ENCODE measurements at regions not wholly inside any gene's neighbourhood (a gene's known extent, or its start where the extent isn't known, plus 50 kb on each side); places are given as distances from the start of the nearest gene placed in this dataset.
A peak's percentile ranks its signal among the peaks of the same experiment; 100 is the strongest.

GRCh38 chr5:125538469-125538868 lies 792.0 kb upstream of the ZNF608 start:
- H3K27ac Mint-ChIP-seq (ENCODE audit: unreplicated experiment), result no peak overlapping the region

GRCh38 chr5:125541085-125541484 lies 794.6 kb upstream of the ZNF608 start:
- Mint-ChIP-seq H3K36me3 (ENCODE audit: unreplicated experiment) (peaks cover 8% of the 10 kb centered on the region), H3K9me3 (ENCODE audit: unreplicated experiment) (peaks cover 2% of the 10 kb centered on the region), H3K27ac (ENCODE audit: unreplicated experiment) (no peak overlapping the region), H3K4me3 (ENCODE audit: unreplicated experiment) (no peak overlapping the region), H3K27me3 (ENCODE audit: unreplicated experiment) (no peaks in the 10 kb centered on the region), H3K4me1 (ENCODE audit: low read depth, unreplicated experiment) (no peaks in the 10 kb centered on the region)
- no peak for DNase-seq
- TF ChIP-seq CTCF (IDR thresholded peaks at IDR 0.05; ENCODE audit: partially characterized antibody, unreplicated experiment), result no peak

More at GRCh38 chr5:125538469-125538868, 792.0 kb upstream of the ZNF608 start:
- no peak for TF ChIP-seq CTCF (IDR thresholded peaks at IDR 0.05; ENCODE audit: partially characterized antibody, unreplicated experiment)
- Mint-ChIP-seq H3K36me3 (ENCODE audit: unreplicated experiment) (peaks cover 8% of the 10 kb centered on the region), H3K4me1 (ENCODE audit: low read depth, unreplicated experiment) (no peaks in the 10 kb centered on the region), H3K4me3 (ENCODE audit: unreplicated experiment) (no peak overlapping the region), H3K27me3 (ENCODE audit: unreplicated experiment) (no peaks in the 10 kb centered on the region), H3K9me3 (ENCODE audit: unreplicated experiment) (peaks cover 2% of the 10 kb centered on the region)
- DNase-seq, result no peak

DNA sequence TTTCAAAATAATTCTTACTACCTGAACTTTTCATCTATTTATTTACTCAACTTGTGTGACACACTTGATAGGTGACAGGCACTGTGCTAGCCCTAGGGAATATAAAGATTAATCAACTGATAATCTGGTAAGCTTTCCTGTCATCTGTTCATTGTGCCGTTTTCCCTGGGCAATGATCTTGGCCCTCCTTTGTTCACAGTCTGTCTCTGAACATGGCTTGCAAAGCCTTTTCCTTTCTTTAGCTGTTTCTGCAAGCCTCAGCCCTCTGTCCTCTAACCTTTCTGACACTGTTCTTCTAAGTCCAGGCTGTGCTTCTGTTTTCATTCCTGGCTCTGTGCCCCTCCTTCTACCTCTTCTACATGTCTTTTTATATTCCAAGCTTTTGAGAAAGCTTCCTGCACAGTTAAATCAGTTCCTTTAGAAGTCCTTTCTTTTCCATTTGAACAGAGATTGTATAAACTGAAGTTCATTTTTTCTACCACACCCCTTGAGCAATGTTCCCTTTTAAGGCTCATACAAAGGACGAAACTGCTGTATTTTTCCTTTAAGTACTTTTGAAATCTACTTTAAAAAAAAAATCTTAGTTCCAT lies 803.0 kb upstream of the ZNF608 start:
- Mint-ChIP-seq H3K27me3 (ENCODE audit: unreplicated experiment) (peaks cover 3% of the 10 kb centered on the region), H3K9me3 (ENCODE audit: unreplicated experiment) (peaks cover 4% of the 10 kb centered on the region), H3K4me1 (ENCODE audit: low read depth, unreplicated experiment) (peaks cover 39% of the 10 kb centered on the region), H3K36me3 (ENCODE audit: unreplicated experiment) (no peaks in the 10 kb centered on the region), H3K4me3 (ENCODE audit: unreplicated experiment) (peak overlapping the region; percentile 69), H3K27ac (ENCODE audit: unreplicated experiment) (peak overlapping the region; percentile 96)
- no peak for DNase-seq
- no peak for TF ChIP-seq CTCF (IDR thresholded peaks at IDR 0.05; ENCODE audit: partially characterized antibody, unreplicated experiment)

DNA sequence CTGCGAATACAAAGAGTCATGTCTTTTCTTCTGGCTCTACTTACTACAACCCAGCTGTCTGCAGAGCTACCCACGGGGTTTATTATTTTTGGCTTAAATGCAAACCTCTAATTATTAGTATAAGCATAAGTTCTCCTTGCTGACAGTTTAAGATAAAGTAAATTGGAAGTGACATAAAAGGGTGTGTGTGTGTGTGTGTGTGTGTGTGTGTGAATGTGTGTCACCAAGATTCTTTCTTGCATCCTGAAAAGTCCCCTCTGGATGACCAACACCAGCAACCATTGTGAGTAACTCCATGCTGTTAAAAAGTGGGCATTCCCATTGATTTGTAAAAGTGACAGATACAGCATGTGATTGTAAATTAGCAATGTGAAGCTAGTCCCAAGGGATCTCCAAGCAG lies 803.8 kb upstream of the ZNF608 start:
- Mint-ChIP-seq H3K4me1 (ENCODE audit: low read depth, unreplicated experiment) (peaks cover 41% of the 10 kb centered on the region), H3K36me3 (ENCODE audit: unreplicated experiment) (no peaks in the 10 kb centered on the region), H3K9me3 (ENCODE audit: unreplicated experiment) (peaks cover 4% of the 10 kb centered on the region), H3K27me3 (ENCODE audit: unreplicated experiment) (peaks cover 3% of the 10 kb centered on the region), H3K4me3 (ENCODE audit: unreplicated experiment) (peak overlapping the region; percentile 60), H3K27ac (ENCODE audit: unreplicated experiment) (peak overlapping the region; percentile 96)
- DNase-seq, result no peak
- no peak for TF ChIP-seq CTCF (IDR thresholded peaks at IDR 0.05; ENCODE audit: partially characterized antibody, unreplicated experiment)

GRCh38 chr5:125551246-125551645 lies 804.8 kb upstream of the ZNF608 start:
- peaks cover 48% of the 10 kb centered on the region for H3K4me1 Mint-ChIP-seq (ENCODE audit: low read depth, unreplicated experiment)
- peaks cover 3% of the 10 kb centered on the region for H3K27me3 Mint-ChIP-seq (ENCODE audit: unreplicated experiment)
- TF ChIP-seq CTCF (IDR thresholded peaks at IDR 0.05; ENCODE audit: partially characterized antibody, unreplicated experiment), result no peak
- no peak overlapping the region for H3K27ac Mint-ChIP-seq (ENCODE audit: unreplicated experiment)
- H3K4me3 Mint-ChIP-seq (ENCODE audit: unreplicated experiment), result no peak overlapping the region
- no peak for DNase-seq
- no peaks in the 10 kb centered on the region for H3K36me3 Mint-ChIP-seq (ENCODE audit: unreplicated experiment)
- peaks cover 4% of the 10 kb centered on the region for H3K9me3 Mint-ChIP-seq (ENCODE audit: unreplicated experiment)

Data from glutamatergic neuron (in vitro differentiated cells).